ENCODE measurements at regions not wholly inside any gene's neighbourhood (a gene's known extent, or its start where the extent isn't known, plus 50 kb on each side); places are given as distances from the start of the nearest gene placed in this dataset.

- peak; percentile 86 for TF ChIP-seq RERE (CRISPR knock-in tag; IDR thresholded peaks at IDR 0.05; ENCODE audit: low read depth)
- no peak for TF ChIP-seq PHF20 (CRISPR knock-in tag; IDR thresholded peaks at IDR 0.05)
- no peak for TF ChIP-seq ZNF383 (CRISPR knock-in tag; IDR thresholded peaks at IDR 0.05; ENCODE audit: borderline replicate concordance)
- no peak for TF ChIP-seq SKI (IDR thresholded peaks at IDR 0.05; ENCODE audit: partially characterized antibody)
- no peak for TF ChIP-seq ZNF644 (CRISPR knock-in tag; IDR thresholded peaks at IDR 0.05; ENCODE audit: low read depth)
- no peak for TF ChIP-seq SNAPC4 (CRISPR knock-in tag; IDR thresholded peaks at IDR 0.05)
- TF ChIP-seq NFIC (IDR thresholded peaks at IDR 0.05; ENCODE audit: low read length) = peak; percentile 42; the same call in 1 of the 2 replicates
- no peak for TF ChIP-seq AGO2 (optimal IDR thresholded peaks at IDR 0.05; ENCODE audit: low read depth, low read length)
- TF ChIP-seq HMGA1 (CRISPR knock-in tag; conservative IDR thresholded peaks at IDR 0.05) = no peak
- TF ChIP-seq, protein P1, sequence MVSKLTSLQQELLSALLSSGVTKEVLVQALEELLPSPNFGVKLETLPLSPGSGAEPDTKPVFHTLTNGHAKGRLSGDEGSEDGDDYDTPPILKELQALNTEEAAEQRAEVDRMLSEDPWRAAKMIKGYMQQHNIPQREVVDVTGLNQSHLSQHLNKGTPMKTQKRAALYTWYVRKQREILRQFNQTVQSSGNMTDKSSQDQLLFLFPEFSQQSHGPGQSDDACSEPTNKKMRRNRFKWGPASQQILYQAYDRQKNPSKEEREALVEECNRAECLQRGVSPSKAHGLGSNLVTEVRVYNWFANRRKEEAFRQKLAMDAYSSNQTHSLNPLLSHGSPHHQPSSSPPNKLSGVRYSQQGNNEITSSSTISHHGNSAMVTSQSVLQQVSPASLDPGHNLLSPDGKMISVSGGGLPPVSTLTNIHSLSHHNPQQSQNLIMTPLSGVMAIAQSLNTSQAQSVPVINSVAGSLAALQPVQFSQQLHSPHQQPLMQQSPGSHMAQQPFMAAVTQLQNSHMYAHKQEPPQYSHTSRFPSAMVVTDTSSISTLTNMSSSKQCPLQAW (CRISPR knock-in tag; IDR thresholded peaks at IDR 0.05) = no peak
- TF ChIP-seq RBAK (CRISPR knock-in tag; IDR thresholded peaks at IDR 0.05) = no peak
- TF ChIP-seq ZSCAN30 (CRISPR knock-in tag; IDR thresholded peaks at IDR 0.05) = no peak
Observed at GRCh38 chr6:163694988-163695398, 280.5 kb downstream of the QKI start (continued).

Measured in HepG2 (cell line).